HG02642 (cell line): ENCODE measurements at regions not wholly inside any gene's neighbourhood (a gene's known extent, or its start where the extent isn't known, plus 50 kb on each side); places are given as distances from the start of the nearest gene placed in this dataset.

ENCODE experiments used
- ATAC-seq: cut with Tn5 transposase; IDR thresholded peaks from one replicate; pipeline ENCODE4 v1.9.1; 2021; ENCODE audit warnings: mild to moderate bottlenecking; ENCODE audit not compliant: unreplicated experiment, poor library complexity

DNA sequence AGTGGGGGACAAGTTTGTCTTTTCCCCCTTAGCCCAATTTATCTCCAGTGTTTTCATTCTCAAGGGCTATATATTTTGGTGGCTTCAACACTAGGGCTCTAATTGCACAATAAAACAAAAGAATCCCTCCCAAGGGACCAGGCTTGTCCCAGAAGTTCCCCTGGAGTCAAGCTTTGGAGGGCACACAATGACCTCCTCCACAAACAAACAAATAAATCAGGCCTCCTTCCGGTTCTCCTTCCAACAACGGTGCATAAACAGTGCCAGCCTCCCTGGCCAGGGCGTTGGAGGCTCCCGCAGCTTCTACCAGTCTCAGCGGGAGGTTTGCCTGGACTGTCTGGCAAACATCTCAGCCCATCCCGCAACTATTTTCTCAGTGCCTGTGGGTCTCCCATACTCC lies 188.0 kb upstream of the FOXF1 start:
- ATAC-seq: no peak

DNA sequence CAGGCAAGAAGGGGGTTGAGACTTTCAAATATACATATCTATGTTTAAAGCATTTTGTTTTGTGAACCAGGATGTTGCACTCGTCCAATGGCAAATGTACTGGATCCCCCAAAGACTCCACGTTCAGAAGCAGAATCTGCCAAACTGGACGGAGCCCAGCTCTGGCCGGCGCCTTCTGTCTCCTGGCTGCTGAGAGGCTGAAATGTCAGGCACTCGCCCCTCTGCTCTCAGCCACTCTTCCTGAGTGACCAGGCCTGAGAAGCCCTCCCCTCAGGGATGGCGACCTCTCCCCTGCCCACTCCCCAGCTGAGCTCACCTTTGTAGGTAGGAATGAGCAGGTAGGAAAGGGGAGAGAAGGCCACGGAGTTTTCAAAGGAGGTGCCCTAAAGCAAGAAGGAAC lies 187.5 kb upstream of the FOXF1 start:
- ATAC-seq: no peak

- ATAC-seq: no peak
Measured at GRCh38 chr16:86324320-86324719, 186.0 kb upstream of the FOXF1 start.

DNA sequence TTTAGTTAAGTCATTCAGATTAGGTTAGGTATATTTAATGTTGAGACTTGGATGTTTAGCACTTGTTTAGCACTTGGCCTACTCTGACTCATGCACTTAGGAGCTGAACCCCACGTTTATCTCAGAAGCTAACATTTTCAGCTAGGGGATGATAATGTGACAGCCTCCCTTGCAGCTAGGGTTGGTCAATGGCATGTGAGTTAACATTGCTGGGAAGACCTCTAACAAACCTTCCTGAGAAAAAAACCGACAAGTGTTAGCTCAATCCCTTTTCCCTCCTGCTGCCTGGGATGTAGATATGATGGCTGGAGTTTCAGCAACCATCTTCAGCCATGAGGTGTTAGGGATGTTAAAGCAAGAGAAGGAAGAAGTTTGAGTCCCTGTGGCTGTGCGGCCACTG lies 185.0 kb upstream of the FOXF1 start:
- ATAC-seq: no peak

GRCh38 chr16:86325895-86326294 lies 184.4 kb upstream of the FOXF1 start:
- ATAC-seq: no peak

GRCh38 chr16:86327321-86327720 lies 183.0 kb upstream of the FOXF1 start:
- ATAC-seq: no peak

DNA sequence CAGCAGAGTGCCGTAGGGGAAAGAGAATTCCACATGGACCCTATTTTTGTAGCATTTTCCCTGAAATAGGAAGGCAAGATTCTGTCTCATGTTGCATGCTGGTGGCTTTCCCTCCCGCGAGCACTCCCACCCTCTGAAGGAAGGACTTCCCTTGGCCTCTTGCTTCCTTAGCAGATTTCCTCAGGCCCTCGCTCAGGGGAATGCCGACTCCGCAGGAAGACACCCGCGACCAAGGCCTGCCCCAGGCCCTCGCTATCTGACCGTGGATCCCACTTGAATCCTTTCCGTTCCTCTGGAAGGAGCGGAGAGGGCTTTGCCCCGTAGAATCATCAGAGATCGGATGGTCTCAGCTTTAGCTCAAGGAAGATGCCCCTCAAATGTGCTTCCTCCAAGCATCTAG lies 179.4 kb upstream of the FOXF1 start:
- ATAC-seq: no peak

DNA sequence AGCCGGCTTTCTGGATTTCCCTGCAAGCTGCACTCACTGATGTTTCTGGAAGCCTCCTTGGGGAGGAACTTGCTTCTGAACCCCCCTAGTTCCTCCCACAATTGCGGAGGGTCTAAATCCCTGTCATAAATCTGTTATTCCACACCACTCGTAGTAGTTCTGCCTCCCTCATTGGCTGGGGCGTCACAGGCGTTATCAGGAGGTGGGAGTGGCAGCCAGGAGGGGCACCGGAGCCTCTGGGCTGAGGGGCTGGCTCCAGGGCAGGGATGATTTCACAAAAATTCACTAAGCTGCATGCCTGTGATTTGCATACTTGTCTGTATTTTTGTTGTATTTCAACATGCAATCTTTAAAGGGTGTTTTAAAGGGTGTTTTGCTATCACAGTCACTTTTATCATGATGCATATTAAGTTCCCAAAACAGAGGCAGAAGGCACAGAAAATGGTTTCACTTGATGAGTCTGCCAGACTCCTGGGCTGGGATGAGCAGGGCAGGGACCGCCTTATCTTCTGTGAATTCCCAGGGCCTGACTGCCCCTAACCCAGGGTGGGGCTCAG lies 176.2 kb upstream of the FOXF1 start:
- no peak for ATAC-seq

- ATAC-seq: no peak
Measured at GRCh38 chr16:86335266-86336172, 174.8 kb upstream of the FOXF1 start.

- ATAC-seq: no peak
Measured at GRCh38 chr16:86337138-86337537, 173.2 kb upstream of the FOXF1 start.

- no peak for ATAC-seq
Measured at GRCh38 chr16:86337581-86338402, 172.5 kb upstream of the FOXF1 start.

DNA sequence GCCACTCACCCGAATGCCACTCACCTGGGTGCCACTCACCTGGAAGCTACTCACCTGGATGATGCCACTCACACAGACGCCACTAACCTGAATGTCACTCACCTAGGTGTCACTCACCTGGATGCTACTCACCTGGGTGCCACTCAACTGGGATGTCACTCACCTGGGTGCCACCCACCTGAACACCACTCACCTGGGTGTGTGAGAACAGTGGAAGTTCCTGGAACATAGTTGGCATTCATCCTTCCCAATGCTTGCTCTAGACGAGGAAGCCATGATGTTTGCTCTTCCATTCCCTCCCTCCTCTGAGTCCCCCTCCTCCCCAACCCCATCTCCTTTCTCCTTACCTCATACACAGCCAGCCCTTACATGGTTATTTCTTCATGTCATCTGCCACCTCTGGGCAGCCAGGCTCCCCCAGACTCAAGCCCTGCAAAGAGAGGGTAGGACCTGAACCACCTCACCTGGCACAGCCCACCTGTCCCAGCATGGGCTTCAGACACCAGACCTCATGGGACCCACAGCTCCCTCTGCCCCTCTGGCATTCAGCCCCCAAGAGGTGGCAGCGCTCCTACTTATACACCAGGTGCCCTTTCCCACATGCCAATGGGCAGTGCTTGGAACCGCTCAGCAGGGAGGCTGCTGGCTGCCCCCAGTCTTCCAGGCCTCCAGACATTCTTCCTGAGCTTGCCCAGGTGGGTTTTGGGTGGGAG lies 171.8 kb upstream of the FOXF1 start:
- ATAC-seq: no peak

GRCh38 chr16:86342161-86342834 lies 168.0 kb upstream of the FOXF1 start:
- ATAC-seq: no peak

- no peak for ATAC-seq
Measured at GRCh38 chr16:86343027-86343795, 167.1 kb upstream of the FOXF1 start.

DNA sequence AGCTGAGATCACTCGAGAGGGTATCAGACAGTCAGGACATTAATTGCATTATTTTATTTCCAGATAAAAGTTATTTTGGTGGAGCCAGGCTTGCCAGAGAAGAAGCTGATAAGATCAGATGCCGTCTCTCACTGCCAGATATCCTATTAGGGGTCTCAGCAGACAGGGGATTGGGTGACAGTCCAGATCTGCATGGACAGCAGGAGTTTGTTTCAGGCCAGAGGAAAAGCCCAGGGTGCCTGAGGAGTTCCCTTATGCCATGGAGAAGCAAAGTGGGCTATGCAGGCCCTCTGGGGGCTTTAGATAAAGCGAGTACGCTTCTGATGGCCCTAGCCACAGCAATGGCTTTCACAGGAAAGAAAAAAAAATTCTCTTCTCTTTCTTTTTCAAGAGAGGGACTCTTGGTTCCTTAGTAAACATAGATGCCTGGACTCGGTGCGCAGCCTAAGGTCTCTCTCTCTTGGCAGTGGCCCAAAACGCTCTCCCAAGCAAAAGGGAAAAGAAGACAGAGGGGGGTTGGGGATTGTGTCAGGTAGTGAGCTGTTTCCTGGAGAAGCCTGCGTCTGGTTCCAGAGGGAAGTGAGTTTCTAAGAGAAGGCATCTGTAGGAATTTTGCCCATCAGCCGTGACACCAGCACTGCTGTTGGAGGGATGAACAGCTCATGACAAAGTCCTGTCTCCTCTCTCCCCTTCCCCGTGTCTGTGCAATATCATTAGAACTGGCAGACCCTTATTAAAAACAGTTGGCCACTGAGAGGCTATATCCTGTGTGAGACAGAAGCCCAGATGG lies 166.3 kb upstream of the FOXF1 start:
- ATAC-seq: no peak

DNA sequence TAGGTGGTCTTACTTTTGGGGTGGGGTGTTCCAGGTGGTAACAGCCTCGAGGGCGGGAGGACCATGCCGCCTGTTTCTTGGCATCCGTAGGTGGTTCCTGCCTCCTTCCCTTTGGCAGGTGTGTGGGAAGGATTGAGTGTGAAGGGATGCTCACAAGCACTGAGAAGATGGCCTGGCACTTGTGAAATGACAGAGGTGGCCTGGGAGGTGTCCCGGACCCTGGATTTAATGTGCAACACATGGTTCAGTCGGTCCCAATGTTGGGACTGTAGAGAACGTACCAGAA lies 165.8 kb upstream of the FOXF1 start:
- no peak for ATAC-seq

- ATAC-seq: no peak
Measured at GRCh38 chr16:86344881-86345280, 165.4 kb upstream of the FOXF1 start.

DNA sequence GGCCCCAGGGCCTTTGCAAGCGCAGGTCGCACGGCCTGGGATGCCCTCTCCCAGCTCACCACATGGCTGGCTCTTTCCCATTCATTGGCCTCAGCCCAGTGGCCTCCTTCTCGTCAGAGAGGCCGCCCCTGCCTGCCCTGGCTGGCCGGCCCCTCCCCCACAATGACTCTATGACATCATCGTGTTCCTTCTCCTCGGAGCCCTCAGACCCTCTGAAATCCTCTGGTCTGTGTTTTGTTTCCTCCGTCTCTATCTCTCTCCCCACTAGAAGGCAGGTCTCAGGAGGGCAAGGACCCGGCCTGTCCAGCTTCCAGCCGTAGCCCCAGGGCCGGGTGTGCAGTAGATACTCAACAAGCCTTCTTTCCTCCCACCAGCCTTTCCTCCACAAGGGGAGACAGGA lies 164.8 kb upstream of the FOXF1 start:
- ATAC-seq: no peak

GRCh38 chr16:86346034-86346433 lies 164.3 kb upstream of the FOXF1 start:
- ATAC-seq: no peak
